ENCODE measurements at regions not wholly inside any gene's neighbourhood (a gene's known extent, or its start where the extent isn't known, plus 50 kb on each side); places are given as distances from the start of the nearest gene placed in this dataset.
"Not testable (repeated sequence)": the region's sequence is repeated elsewhere in the genome, so short reads cannot be mapped to it uniquely, and the experiment has no call there.

- WGBS, 2 donors (ENCODE audit: extremely low coverage in 2 of 2, insufficient read length in 2 of 2, insufficient replicate concordance in 1 of 2) = no CpG with 5 or more reads among the region's 6 CpGs
These were observed 124.6 kb downstream of the NXPE2 start for GRCh38 chr11:114802878-114803277.

GRCh38 chr11:114805431-114805830, 127.1 kb downstream of the NXPE2 start:
- H3K4me1 ChIP-seq (ENCODE audit: control insufficient read depth in 2 of 2, insufficient read depth in 1 of 2, low read depth in 1 of 2, low read length in 2 of 2); H4K8ac ChIP-seq (ENCODE audit: low read depth, low read length); H2AK5ac ChIP-seq (ENCODE audit: low read depth, low read length); H3K4me3 ChIP-seq (ENCODE audit: low read length in 2 of 2); H2AFZ ChIP-seq (ENCODE audit: low read length); H2BK15ac ChIP-seq (ENCODE audit: low read length); H3K27me3 ChIP-seq (ENCODE audit: control insufficient read depth in 3 of 3, insufficient read depth in 3 of 3, low read depth in 1 of 3, low read length in 3 of 3); DNase-seq (ENCODE audit: low spot score); H3K79me1 ChIP-seq (ENCODE audit: low read depth, low read length); H3K9ac ChIP-seq (ENCODE audit: low read depth, low read length, poor library complexity); H2BK5ac ChIP-seq (ENCODE audit: low read length); H3K9me3 ChIP-seq (replicated peaks in 1 of 2; ENCODE audit: control insufficient read depth in 2 of 2, insufficient read depth in 1 of 2, low read depth in 1 of 2, low read length in 2 of 2); H3K18ac ChIP-seq (ENCODE audit: low read length); H4K91ac ChIP-seq (ENCODE audit: low read depth, low read length, poor library complexity); H3K4ac ChIP-seq (ENCODE audit: low read length); H3K4me2 ChIP-seq (ENCODE audit: insufficient read depth, low read length, poor library complexity, severe bottlenecking); H3K23ac ChIP-seq (ENCODE audit: low read depth, low read length, poor library complexity); H3K27ac ChIP-seq (replicated peaks; ENCODE audit: low read length); H2BK120ac ChIP-seq (ENCODE audit: low read depth, low read length); H3K14ac ChIP-seq (ENCODE audit: low read length); H2BK12ac ChIP-seq (ENCODE audit: low read length); H3K36me3 ChIP-seq (replicated peaks in 1 of 2; ENCODE audit: control insufficient read depth in 2 of 2, insufficient read depth in 2 of 2, low read length in 2 of 2): not testable (repeated sequence)
- WGBS, 2 donors (ENCODE audit: extremely low coverage in 2 of 2, insufficient read length in 2 of 2, insufficient replicate concordance in 1 of 2) = no CpG with 5 or more reads among the region's 9 CpGs

More at GRCh38 chr11:114802878-114803277, 124.6 kb downstream of the NXPE2 start:
- Histone ChIP-seq H2AK5ac (ENCODE audit: low read depth, low read length) (no peak overlapping the region), H3K9ac (ENCODE audit: low read depth, low read length, poor library complexity) (peak overlapping the region; percentile 30), H3K23ac (ENCODE audit: low read depth, low read length, poor library complexity) (no peak overlapping the region), H2AFZ (ENCODE audit: low read length) (no peak overlapping the region), H2BK15ac (ENCODE audit: low read length) (no peak overlapping the region), H2BK5ac (ENCODE audit: low read length) (no peak overlapping the region), H3K18ac (ENCODE audit: low read length) (peak overlapping the region; percentile 74), H3K9me3 (replicated peaks in 1 of 2; ENCODE audit: control insufficient read depth in 2 of 2, insufficient read depth in 1 of 2, low read depth in 1 of 2, low read length in 2 of 2) (no peaks in the 10 kb centered on the region), H4K8ac (ENCODE audit: low read depth, low read length) (no peak overlapping the region), H3K14ac (ENCODE audit: low read length) (no peak overlapping the region), H3K36me3 (replicated peaks in 1 of 2; ENCODE audit: control insufficient read depth in 2 of 2, insufficient read depth in 2 of 2, low read length in 2 of 2) (no peaks in the 10 kb centered on the region), H2BK12ac (ENCODE audit: low read length) (no peak overlapping the region), H2BK120ac (ENCODE audit: low read depth, low read length) (no peak overlapping the region), H3K27me3 (ENCODE audit: control insufficient read depth in 3 of 3, insufficient read depth in 3 of 3, low read depth in 1 of 3, low read length in 3 of 3) (peaks cover 0 to 6% (median 0%) of the 10 kb centered on the region in 3 experiments), H3K4me2 (ENCODE audit: insufficient read depth, low read length, poor library complexity, severe bottlenecking) (no peak overlapping the region), H3K4me3 (ENCODE audit: low read length in 2 of 2) (no peak overlapping the region), H3K79me1 (ENCODE audit: low read depth, low read length) (no peaks in the 10 kb centered on the region), H3K27ac (replicated peaks; ENCODE audit: low read length) (no peak overlapping the region), H4K91ac (ENCODE audit: low read depth, low read length, poor library complexity) (no peak overlapping the region), H3K4ac (ENCODE audit: low read length) (no peak overlapping the region), H3K4me1 (ENCODE audit: control insufficient read depth in 2 of 2, insufficient read depth in 1 of 2, low read depth in 1 of 2, low read length in 2 of 2) (peaks cover 0 to 5% of the 10 kb centered on the region in 2 donors)
- no peak for DNase-seq (ENCODE audit: low spot score)

GRCh38 chr11:114811971-114812370, 133.6 kb downstream of the NXPE2 start:
- H2BK5ac ChIP-seq (ENCODE audit: low read length) = no peak overlapping the region
- H3K9me3 ChIP-seq (replicated peaks in 1 of 2; ENCODE audit: control insufficient read depth in 2 of 2, insufficient read depth in 1 of 2, low read depth in 1 of 2, low read length in 2 of 2) = no peaks in the 10 kb centered on the region
- H2AFZ ChIP-seq (ENCODE audit: low read length) = no peak overlapping the region
- H3K9ac ChIP-seq (ENCODE audit: low read depth, low read length, poor library complexity) = no peak overlapping the region
- H4K91ac ChIP-seq (ENCODE audit: low read depth, low read length, poor library complexity) = no peak overlapping the region
- H3K36me3 ChIP-seq (replicated peaks in 1 of 2; ENCODE audit: control insufficient read depth in 2 of 2, insufficient read depth in 2 of 2, low read length in 2 of 2) = no peaks in the 10 kb centered on the region
- H4K8ac ChIP-seq (ENCODE audit: low read depth, low read length) = no peak overlapping the region
- H2AK5ac ChIP-seq (ENCODE audit: low read depth, low read length) = no peak overlapping the region
- no peak for DNase-seq (ENCODE audit: low spot score)
- no peak overlapping the region for H3K4ac ChIP-seq (ENCODE audit: low read length)
- H3K27me3 ChIP-seq (ENCODE audit: control insufficient read depth in 3 of 3, insufficient read depth in 3 of 3, low read depth in 1 of 3, low read length in 3 of 3) = no peaks in the 10 kb centered on the region
- no peak overlapping the region for H3K4me3 ChIP-seq (ENCODE audit: low read length in 2 of 2)
- no peak overlapping the region for H2BK12ac ChIP-seq (ENCODE audit: low read length)
- H2BK15ac ChIP-seq (ENCODE audit: low read length) = no peak overlapping the region
- no peak overlapping the region for H3K18ac ChIP-seq (ENCODE audit: low read length)
- no peak overlapping the region for H3K4me2 ChIP-seq (ENCODE audit: insufficient read depth, low read length, poor library complexity, severe bottlenecking)
- no peak overlapping the region for H3K14ac ChIP-seq (ENCODE audit: low read length)
- H3K79me1 ChIP-seq (ENCODE audit: low read depth, low read length) = no peaks in the 10 kb centered on the region
- H3K23ac ChIP-seq (ENCODE audit: low read depth, low read length, poor library complexity) = no peak overlapping the region
- no peaks in the 10 kb centered on the region for H3K4me1 ChIP-seq (ENCODE audit: control insufficient read depth in 2 of 2, insufficient read depth in 1 of 2, low read depth in 1 of 2, low read length in 2 of 2)
- H3K27ac ChIP-seq (replicated peaks; ENCODE audit: low read length) = no peak overlapping the region
- no CpG with 5 or more reads among the region's 3 CpGs for WGBS, 2 donors (ENCODE audit: extremely low coverage in 2 of 2, insufficient read length in 2 of 2, insufficient replicate concordance in 1 of 2)
- no peak overlapping the region for H2BK120ac ChIP-seq (ENCODE audit: low read depth, low read length)

DNA sequence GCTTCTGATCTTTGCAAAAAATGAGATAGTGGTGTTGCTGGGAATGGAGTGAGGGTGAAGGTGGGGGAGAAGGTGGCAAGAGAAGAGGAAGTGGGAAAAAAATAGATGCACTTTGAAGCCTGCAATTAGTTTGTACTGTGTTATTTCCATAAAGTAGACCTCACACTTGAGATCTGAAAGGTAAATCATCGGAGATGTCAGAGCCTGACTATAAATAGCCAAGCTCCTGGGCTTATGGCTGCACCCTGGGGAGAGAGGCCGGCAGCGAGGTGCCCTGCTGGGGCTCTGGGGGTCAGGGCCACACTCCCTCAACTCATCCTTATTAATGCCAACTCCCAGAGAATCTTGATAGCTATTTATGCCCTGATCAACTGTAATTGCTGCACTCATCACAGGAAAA, 134.4 kb downstream of the NXPE2 start:
- no peak overlapping the region for H3K27ac ChIP-seq (replicated peaks; ENCODE audit: low read length)
- H3K4ac ChIP-seq (ENCODE audit: low read length) = no peak overlapping the region
- H2AFZ ChIP-seq (ENCODE audit: low read length) = no peak overlapping the region
- H4K8ac ChIP-seq (ENCODE audit: low read depth, low read length) = no peak overlapping the region
- no peak overlapping the region for H3K9ac ChIP-seq (ENCODE audit: low read depth, low read length, poor library complexity)
- H2BK15ac ChIP-seq (ENCODE audit: low read length) = no peak overlapping the region
- H3K27me3 ChIP-seq (ENCODE audit: control insufficient read depth in 3 of 3, insufficient read depth in 3 of 3, low read depth in 1 of 3, low read length in 3 of 3) = no peaks in the 10 kb centered on the region
- no peak overlapping the region for H2AK5ac ChIP-seq (ENCODE audit: low read depth, low read length)
- no peaks in the 10 kb centered on the region for H3K36me3 ChIP-seq (replicated peaks in 1 of 2; ENCODE audit: control insufficient read depth in 2 of 2, insufficient read depth in 2 of 2, low read length in 2 of 2)
- no CpG with 5 or more reads among the region's 3 CpGs for WGBS, 2 donors (ENCODE audit: extremely low coverage in 2 of 2, insufficient read length in 2 of 2, insufficient replicate concordance in 1 of 2)
- no peaks in the 10 kb centered on the region for H3K79me1 ChIP-seq (ENCODE audit: low read depth, low read length)
- no peak overlapping the region for H3K4me2 ChIP-seq (ENCODE audit: insufficient read depth, low read length, poor library complexity, severe bottlenecking)
- H3K9me3 ChIP-seq (replicated peaks in 1 of 2; ENCODE audit: control insufficient read depth in 2 of 2, insufficient read depth in 1 of 2, low read depth in 1 of 2, low read length in 2 of 2) = no peaks in the 10 kb centered on the region
- H3K14ac ChIP-seq (ENCODE audit: low read length) = no peak overlapping the region
- H4K91ac ChIP-seq (ENCODE audit: low read depth, low read length, poor library complexity) = no peak overlapping the region
- H2BK120ac ChIP-seq (ENCODE audit: low read depth, low read length) = no peak overlapping the region
- peaks cover 0 to 4% of the 10 kb centered on the region in 2 donors for H3K4me1 ChIP-seq (ENCODE audit: control insufficient read depth in 2 of 2, insufficient read depth in 1 of 2, low read depth in 1 of 2, low read length in 2 of 2)
- no peak overlapping the region for H3K23ac ChIP-seq (ENCODE audit: low read depth, low read length, poor library complexity)
- DNase-seq (ENCODE audit: low spot score) = no peak
- H2BK5ac ChIP-seq (ENCODE audit: low read length) = no peak overlapping the region
- no peak overlapping the region for H3K18ac ChIP-seq (ENCODE audit: low read length)
- H2BK12ac ChIP-seq (ENCODE audit: low read length) = no peak overlapping the region
- H3K4me3 ChIP-seq (ENCODE audit: low read length in 2 of 2) = no peak overlapping the region

Data from neuronal stem cell (in vitro differentiated cells).